Endothelial cell of umbilical vein (primary cell): ENCODE measurements at regions not wholly inside any gene's neighbourhood (a gene's known extent, or its start where the extent isn't known, plus 50 kb on each side); places are given as distances from the start of the nearest gene placed in this dataset.

ENCODE experiments used
- BruUV-seq: library from RNA; stranded (reverse); fragments of 400-500 nt; replicated peaks from 2 replicates; lab custom pipeline; 2021; lab: Mats Ljungman, UMichigan
- CTCF ChIA-PET: fragments of 300-600, 350-600 bp; sonication (Branson Sonifier 250); formaldehyde crosslinking; loops from one replicate; lab custom pipeline; 2021; ENCODE audit warnings: antibody characterized with exemption, inconsistent platforms; lab: Charles Lee
- POLR2A ChIA-PET: fragments of 300-600, 350-600 bp; sonication (Branson Sonifier 250); formaldehyde crosslinking; loops from one replicate; lab custom pipeline; 2021; ENCODE audit warnings: antibody characterized with exemption, inconsistent platforms; lab: Charles Lee
- DNase-seq: peaks from one replicate; pipeline ENCODE4 v3.0.0-alpha.2; 2011; ENCODE audit warnings: low read depth, low spot score
- FAIRE-seq: peaks from 2 replicates; lab custom pipeline; 2011; peaks lifted over from hg19 to GRCh38; lab: Jason Lieb, UNC
- H2AFZ ChIP-seq: 2 replicates; pipeline ENCODE4 v1.6.0; 2012; ENCODE audit warnings: low read depth, low read length, control low read depth, inconsistent platforms
- H3K27ac ChIP-seq: 2 replicates; pipeline ENCODE4 v1.5.1; 2011; ENCODE audit warnings: low read depth, mild to moderate bottlenecking, control low read depth, low read length, moderate library complexity; ENCODE audit not compliant: insufficient read depth
- H3K27me3 ChIP-seq, 2 experiments: 2 replicates each; pipeline versions ENCODE4 v1.6.0 to v1.6.1; 2011; ENCODE audit warnings: low read length in 2 of 2, mixed read lengths in 1 of 2; ENCODE audit not compliant: control insufficient read depth in 2 of 2, insufficient read depth in 2 of 2
- H3K36me3 ChIP-seq, 2 experiments: 2 replicates in 1 of 2; 3 replicates in 1 of 2; pipeline ENCODE4 v1.5.1; 2011; ENCODE audit warnings: low read length in 2 of 2, mild to moderate bottlenecking in 1 of 2, moderate library complexity in 1 of 2; ENCODE audit not compliant: control insufficient read depth in 2 of 2, insufficient read depth in 2 of 2; ENCODE audit errors: extremely low read depth in 1 of 2
- H3K4me1 ChIP-seq: 3 replicates; pipeline ENCODE4 v1.5.1; 2011; ENCODE audit warnings: mild to moderate bottlenecking, low read length; ENCODE audit not compliant: control insufficient read depth, insufficient read depth; ENCODE audit errors: extremely low read depth
- H3K4me2 ChIP-seq: 2 replicates; pipeline ENCODE4 v1.6.1; 2011; ENCODE audit warnings: low read length, control low read depth, mixed read lengths; ENCODE audit not compliant: insufficient read depth
- H3K4me3 ChIP-seq, 3 experiments: fragments of 200-600 bp in 1 of 3; sonication (generic), shearing (Covaris generic) in 1 of 3; replicated peaks in 1 of 3; 2 replicates each; pipeline ENCODE4 v1.5.1; 2011 to 2016; ENCODE audit warnings: control low read depth in 3 of 3, low read length in 3 of 3, mild to moderate bottlenecking in 2 of 3, inconsistent platforms in 1 of 3, low read depth in 1 of 3, moderate library complexity in 1 of 3; ENCODE audit not compliant: insufficient read depth in 1 of 3
- H3K79me2 ChIP-seq: 2 replicates; pipeline ENCODE4 v1.6.0; 2012; ENCODE audit warnings: low read length, inconsistent platforms; ENCODE audit not compliant: control insufficient read depth, insufficient read depth
- H3K9ac ChIP-seq: replicated peaks from 2 replicates; pipeline ENCODE3; 2011; ENCODE audit warnings: low read length, control low read depth; ENCODE audit not compliant: insufficient read depth; ENCODE audit errors: extremely low read depth
- H3K9me1 ChIP-seq: replicated peaks from 3 replicates; pipeline ENCODE4 v1.6.0; 2011; ENCODE audit warnings: mild to moderate bottlenecking, low read length; ENCODE audit not compliant: control insufficient read depth, insufficient read depth; ENCODE audit errors: extremely low read depth
- H3K9me3 ChIP-seq: replicated peaks from 2 replicates; pipeline ENCODE4 v1.5.1; 2012; ENCODE audit warnings: low read length, inconsistent platforms; ENCODE audit not compliant: control insufficient read depth, insufficient read depth
- H4K20me1 ChIP-seq: replicated peaks from 2 replicates; pipeline ENCODE3; 2011; ENCODE audit warnings: mild to moderate bottlenecking, low read length; ENCODE audit not compliant: control insufficient read depth, insufficient read depth; ENCODE audit errors: extremely low read depth
- CTCF ChIP-seq, 2 donors: IDR thresholded peaks; 1 replicate in 1 of 2; 2 replicates in 1 of 2; pipeline ENCODE4 v1.5.1; 2011; ENCODE audit warnings: low read length in 2 of 2, mild to moderate bottlenecking in 2 of 2, moderate library complexity in 2 of 2, control low read depth in 1 of 2, inconsistent platforms in 1 of 2, low read depth in 1 of 2; ENCODE audit not compliant: insufficient read depth in 1 of 2; ENCODE audit errors: extremely low read depth in 1 of 2
- EZH2 ChIP-seq: IDR thresholded peaks from 2 replicates; pipeline ENCODE4 v1.6.1; 2012; ENCODE audit warnings: borderline replicate concordance, low read depth, mild to moderate bottlenecking, moderate library complexity, low read length, inconsistent platforms; ENCODE audit not compliant: severe bottlenecking
- FOS ChIP-seq: IDR thresholded peaks from 2 replicates; pipeline ENCODE4 v1.6.1; 2011; ENCODE audit warnings: mild to moderate bottlenecking, low read length, moderate library complexity, borderline replicate concordance; ENCODE audit not compliant: insufficient read depth
- GATA2 ChIP-seq: IDR thresholded peaks from 2 replicates; pipeline ENCODE4 v1.7.0; 2011; ENCODE audit warnings: low read depth, mild to moderate bottlenecking, moderate library complexity, mixed read lengths, low read length; ENCODE audit not compliant: insufficient read length, insufficient read depth
- JUN ChIP-seq: IDR thresholded peaks from 2 replicates; pipeline ENCODE4 v1.6.1; 2011; ENCODE audit warnings: borderline replicate concordance, low read depth; ENCODE audit not compliant: insufficient read length, insufficient read depth
- MAX ChIP-seq: IDR thresholded peaks from 2 replicates; pipeline ENCODE4 v1.6.1; 2011; ENCODE audit not compliant: insufficient read depth, insufficient read length
- MYC ChIP-seq: IDR thresholded peaks from one replicate; pipeline ENCODE4 v1.6.1; 2011; ENCODE audit warnings: mild to moderate bottlenecking, low read depth, low read length
- POLR2A ChIP-seq: IDR thresholded peaks from 2 replicates; pipeline ENCODE4 v1.6.1; 2012; ENCODE audit warnings: low read depth, mild to moderate bottlenecking, control low read depth, low read length
- POLR2AphosphoS5 ChIP-seq: IDR thresholded peaks from 2 replicates; pipeline ENCODE4 v1.6.1; 2012; ENCODE audit warnings: low read depth, mild to moderate bottlenecking, control low read depth, low read length, moderate library complexity; ENCODE audit not compliant: insufficient read depth
- dilution Hi-C: fragments of 300-500 bp; cut with MboI; formaldehyde crosslinking; loops from one replicate; pipeline ENCODE4 v1.15.0; 2019; ENCODE audit warnings: low sequenced_read_pairs; ENCODE audit not compliant: extremely low pct_ligation_motif_present
- intact Hi-C: fragments of 100-400 bp; cut with micrococcal nuclease; formaldehyde crosslinking; loops from one replicate; pipeline ENCODE4 v1.10.0; 2022

DNA sequence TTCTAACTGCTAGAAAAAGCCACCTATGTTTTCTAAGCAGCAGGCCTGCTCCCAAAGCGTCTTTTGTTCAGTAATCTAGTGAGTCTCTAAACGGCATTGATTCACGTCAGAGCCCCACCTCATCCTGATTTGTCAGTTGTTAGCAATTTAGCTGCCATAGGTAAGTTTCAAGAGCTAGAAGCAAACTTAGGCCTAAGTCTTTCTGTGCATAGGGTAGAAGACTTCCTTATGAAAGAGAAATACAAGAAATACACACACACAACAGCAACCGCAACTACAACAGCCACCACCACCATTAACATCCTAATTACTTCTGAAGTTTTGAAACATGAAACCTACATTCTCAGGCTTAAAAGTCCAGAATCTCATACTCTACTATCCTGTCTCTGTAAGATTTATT, 531.1 kb upstream of the SPANXN1 start:
- TF ChIP-seq EZH2, result no peak
- TF ChIP-seq POLR2A, result no peak
- no peak for TF ChIP-seq MAX
- TF ChIP-seq FOS, result no peak
- no peak for TF ChIP-seq POLR2AphosphoS5
- no peak for TF ChIP-seq JUN
- TF ChIP-seq GATA2, result no peak
- no peak for TF ChIP-seq MYC
- no peak for TF ChIP-seq CTCF (IDR thresholded peaks at IDR 0.05; ENCODE audit: extremely low read depth in 1 of 2, insufficient read depth in 1 of 2, low read depth in 1 of 2, low read length in 2 of 2)
- no peak overlapping the region for H2AFZ ChIP-seq
- H3K4me1 ChIP-seq, result no peaks in the 10 kb centered on the region
- no peaks in the 10 kb centered on the region for H3K36me3 ChIP-seq
- no TSS peak for BruUV-seq
- ChIA-PET CTCF (no interaction called here), POLR2A (no interaction called here)
- dilution Hi-C loops, result no loop called here
- H3K9me3 ChIP-seq, result no peaks in the 10 kb centered on the region
- no peak overlapping the region for H3K27ac ChIP-seq
- no peaks in the 10 kb centered on the region for H3K27me3 ChIP-seq
- no peaks in the 10 kb centered on the region for H3K9me1 ChIP-seq
- H3K9ac ChIP-seq, result no peak overlapping the region
- no peak for FAIRE-seq
- intact Hi-C loops, result no loop called here
- no peak overlapping the region for H3K4me3 ChIP-seq
- no peaks in the 10 kb centered on the region for H3K79me2 ChIP-seq
- DNase-seq, result no peak
- no peak overlapping the region for H3K4me2 ChIP-seq
- H4K20me1 ChIP-seq, result no peaks in the 10 kb centered on the region
